ENCODE measurements at regions not wholly inside any gene's neighbourhood (a gene's known extent, or its start where the extent isn't known, plus 50 kb on each side); places are given as distances from the start of the nearest gene placed in this dataset.

- no peak for DNase-seq (ENCODE audit: low spot score)
- intact Hi-C loops (cut with DNase I) = no loop called here
Measured at GRCh38 chr6:12467706-12468670, 177.8 kb downstream of the EDN1 start.

- DNase-seq (ENCODE audit: low spot score) = no peak
- intact Hi-C loops (cut with DNase I) = no loop called here
Measured at GRCh38 chr6:12472601-12473038, 182.5 kb downstream of the EDN1 start.

- intact Hi-C loops (cut with DNase I) = no loop called here
Measured at GRCh38 chr6:12473494-12473893, 183.3 kb downstream of the EDN1 start.

GRCh38 chr6:12474167-12475140 lies 184.3 kb downstream of the EDN1 start:
- intact Hi-C loops (cut with DNase I) = no loop called here
- no peak for DNase-seq (ENCODE audit: low spot score)

More at GRCh38 chr6:12473494-12473893, 183.3 kb downstream of the EDN1 start:
- no peak for DNase-seq (ENCODE audit: low spot score)

- intact Hi-C loops (cut with DNase I) = no loop called here
- no peak for DNase-seq (ENCODE audit: low spot score)
Measured at GRCh38 chr6:12476484-12476883, 186.3 kb downstream of the EDN1 start.

GRCh38 chr6:12477616-12478015 lies 187.5 kb downstream of the EDN1 start:
- intact Hi-C loops (cut with DNase I) = no loop called here
- no peak for DNase-seq (ENCODE audit: low spot score)

GRCh38 chr6:12478921-12479320 lies 188.8 kb downstream of the EDN1 start:
- no peak for DNase-seq (ENCODE audit: low spot score)
- intact Hi-C loops (cut with DNase I) = no loop called here

- intact Hi-C loops (cut with DNase I) = no loop called here
- DNase-seq (ENCODE audit: low spot score) = no peak
Measured at GRCh38 chr6:12479451-12479850, 189.3 kb downstream of the EDN1 start.

GRCh38 chr6:12479881-12480280 lies 189.7 kb downstream of the EDN1 start:
- no peak for DNase-seq (ENCODE audit: low spot score)
- intact Hi-C loops (cut with DNase I) = no loop called here

- DNase-seq (ENCODE audit: low spot score) = no peak
- intact Hi-C loops (cut with DNase I) = no loop called here
Measured at GRCh38 chr6:12480379-12480778, 190.2 kb downstream of the EDN1 start.

- DNase-seq (ENCODE audit: low spot score) = no peak
- intact Hi-C loops (cut with DNase I) = no loop called here
Measured at GRCh38 chr6:12481292-12481691, 191.1 kb downstream of the EDN1 start.

- DNase-seq (ENCODE audit: low spot score) = no peak
- intact Hi-C loops (cut with DNase I) = no loop called here
Measured at GRCh38 chr6:12481850-12482249, 191.7 kb downstream of the EDN1 start.

GRCh38 chr6:12482386-12483375 lies 192.5 kb downstream of the EDN1 start:
- DNase-seq (ENCODE audit: low spot score) = no peak
- intact Hi-C loops (cut with DNase I) = no loop called here

GRCh38 chr6:12483712-12484111 lies 193.6 kb downstream of the EDN1 start:
- intact Hi-C loops (cut with DNase I) = no loop called here
- DNase-seq (ENCODE audit: low spot score) = no peak

- no peak for DNase-seq (ENCODE audit: low spot score)
- intact Hi-C loops (cut with DNase I) = no loop called here
Measured at GRCh38 chr6:12484519-12484918, 194.4 kb downstream of the EDN1 start.

GRCh38 chr6:12485226-12485764 lies 195.1 kb downstream of the EDN1 start:
- no peak for DNase-seq (ENCODE audit: low spot score)
- intact Hi-C loops (cut with DNase I) = no loop called here

- no peak for DNase-seq (ENCODE audit: low spot score)
- intact Hi-C loops (cut with DNase I) = no loop called here
Measured at GRCh38 chr6:12485837-12486236, 195.7 kb downstream of the EDN1 start.

- DNase-seq (ENCODE audit: low spot score) = no peak
- intact Hi-C loops (cut with DNase I) = loop anchor here (5.0 to 10.0 kb wide), 2 partner anchors 88 to 94 kb away; no protein-coding TSS in a partner anchor
Measured at GRCh38 chr6:12490351-12490903, 200.3 kb downstream of the EDN1 start.

Measured in cardiac septum (tissue), 1 donor.